ENCODE measurements at regions not wholly inside any gene's neighbourhood (a gene's known extent, or its start where the extent isn't known, plus 50 kb on each side); places are given as distances from the start of the nearest gene placed in this dataset.
A peak's percentile ranks its signal among the peaks of the same experiment; 100 is the strongest.
"Not testable (repeated sequence)": the region's sequence is repeated elsewhere in the genome, so short reads cannot be mapped to it uniquely, and the experiment has no call there.

GRCh38 chr18:22579271-22579670 is 161.6 kb upstream of the CTAGE1 start:
- no peak for DNase-seq (ENCODE audit: low read depth)
- TF ChIP-seq CTCF (conservative IDR thresholded peaks at IDR 0.05; ENCODE audit: low read length) = no peak
- H3K4me3 ChIP-seq (ENCODE audit: low read length) = no peak overlapping the region

GRCh38 chr18:22585333-22585732 is 167.6 kb upstream of the CTAGE1 start:
- DNase-seq (ENCODE audit: low read depth) = no peak
- H3K4me3 ChIP-seq (ENCODE audit: low read length) = no peak overlapping the region
- TF ChIP-seq CTCF (conservative IDR thresholded peaks at IDR 0.05; ENCODE audit: low read length) = no peak

DNA sequence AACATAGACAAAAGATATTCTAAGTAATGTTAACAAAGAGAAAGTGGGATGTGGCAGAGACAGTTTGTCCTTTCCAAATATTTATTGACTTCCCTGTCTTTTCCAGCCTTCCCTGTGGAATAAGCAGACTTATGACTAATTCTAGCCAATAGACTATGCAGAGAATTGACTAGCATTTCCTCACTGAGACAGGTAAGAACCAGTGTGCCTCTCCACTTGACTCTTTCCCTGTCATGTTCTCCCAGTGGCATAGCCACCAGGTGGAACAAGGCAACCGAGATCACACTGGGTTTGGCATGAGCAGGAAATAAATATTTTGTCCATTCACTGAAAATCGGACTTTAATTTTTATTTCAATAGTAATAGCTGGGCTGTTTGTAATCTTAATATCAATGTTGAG is 168.1 kb upstream of the CTAGE1 start:
- TF ChIP-seq CTCF (conservative IDR thresholded peaks at IDR 0.05; ENCODE audit: low read length) = no peak
- no peak overlapping the region for H3K4me3 ChIP-seq (ENCODE audit: low read length)
- DNase-seq (ENCODE audit: low read depth) = no peak

DNA sequence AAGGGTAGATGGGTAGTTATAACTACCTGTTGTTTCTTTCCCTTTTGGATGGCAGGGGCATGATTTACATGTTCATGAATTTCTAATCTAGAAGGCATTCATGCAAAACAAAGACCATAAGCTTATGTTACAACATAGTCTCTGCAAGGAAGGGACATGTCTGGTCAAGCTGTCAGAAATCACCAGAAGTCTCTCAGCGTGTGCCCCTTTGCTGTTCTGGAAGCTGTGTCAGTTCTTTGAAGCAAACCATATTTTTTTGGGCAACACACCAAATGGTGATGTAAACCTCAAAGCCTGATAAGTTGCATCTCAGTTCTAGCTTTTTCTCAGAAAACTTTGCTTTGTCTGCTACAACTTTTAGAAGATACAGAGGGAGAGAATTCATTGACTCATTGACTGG is 173.5 kb upstream of the CTAGE1 start:
- no peak overlapping the region for H3K4me3 ChIP-seq (ENCODE audit: low read length)
- no peak for TF ChIP-seq CTCF (conservative IDR thresholded peaks at IDR 0.05; ENCODE audit: low read length)
- no peak for DNase-seq (ENCODE audit: low read depth)

- no peak for DNase-seq (ENCODE audit: low read depth)
- no peak for TF ChIP-seq CTCF (conservative IDR thresholded peaks at IDR 0.05; ENCODE audit: low read length)
- no peak overlapping the region for H3K4me3 ChIP-seq (ENCODE audit: low read length)
Observed at GRCh38 chr18:22594155-22594690, 176.5 kb upstream of the CTAGE1 start.

DNA sequence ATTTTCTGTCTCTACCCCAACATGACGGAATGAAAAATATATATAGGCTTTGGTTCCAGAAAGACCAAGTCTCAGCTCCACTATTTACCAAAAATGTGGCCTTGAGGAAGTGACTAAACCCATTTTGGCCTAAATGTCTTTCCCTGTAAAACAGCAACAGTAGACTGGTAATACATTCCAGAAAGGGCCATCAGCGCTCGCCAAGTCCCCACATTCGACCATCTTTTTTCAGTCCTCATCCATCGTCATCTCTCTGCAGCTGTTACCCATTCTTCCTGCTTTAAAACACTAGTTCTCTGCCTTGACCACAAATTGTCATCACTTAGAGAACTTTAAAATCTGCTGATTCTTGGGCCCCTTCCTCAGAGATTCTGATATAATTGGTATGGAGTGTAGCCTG is 183.8 kb upstream of the CTAGE1 start:
- no peak overlapping the region for H3K4me3 ChIP-seq (ENCODE audit: low read length)
- DNase-seq (ENCODE audit: low read depth) = peak; percentile 86
- no peak for TF ChIP-seq CTCF (conservative IDR thresholded peaks at IDR 0.05; ENCODE audit: low read length)

GRCh38 chr18:22602456-22602855 is 184.7 kb upstream of the CTAGE1 start:
- not testable (repeated sequence) for H3K4me3 ChIP-seq (ENCODE audit: low read length)
- DNase-seq (ENCODE audit: low read depth) = peak; percentile 64

DNA sequence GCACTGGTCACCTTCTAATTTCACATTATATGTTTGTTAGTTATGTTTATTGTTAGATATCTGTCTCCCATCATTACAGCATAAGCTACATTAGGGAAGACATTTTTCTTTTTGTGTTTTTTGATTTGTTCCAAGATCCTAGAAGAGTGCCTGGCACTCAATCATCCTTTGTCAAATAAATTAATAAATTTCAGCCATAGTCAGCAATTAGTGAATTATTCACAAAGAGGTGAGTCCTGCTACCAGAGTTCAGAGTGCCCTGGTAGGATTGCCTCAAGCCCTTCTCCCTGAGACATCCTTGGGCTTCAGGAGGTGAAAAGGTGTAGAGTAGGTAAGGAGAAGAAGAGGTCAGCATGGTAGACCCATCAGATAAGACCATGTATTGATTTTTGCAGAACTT is 186.2 kb upstream of the CTAGE1 start:
- no peak for TF ChIP-seq CTCF (conservative IDR thresholded peaks at IDR 0.05; ENCODE audit: low read length)
- DNase-seq (ENCODE audit: low read depth) = no peak
- H3K4me3 ChIP-seq (ENCODE audit: low read length) = no peak overlapping the region
